ENCODE measurements at regions not wholly inside any gene's neighbourhood (a gene's known extent, or its start where the extent isn't known, plus 50 kb on each side); places are given as distances from the start of the nearest gene placed in this dataset.

DNA sequence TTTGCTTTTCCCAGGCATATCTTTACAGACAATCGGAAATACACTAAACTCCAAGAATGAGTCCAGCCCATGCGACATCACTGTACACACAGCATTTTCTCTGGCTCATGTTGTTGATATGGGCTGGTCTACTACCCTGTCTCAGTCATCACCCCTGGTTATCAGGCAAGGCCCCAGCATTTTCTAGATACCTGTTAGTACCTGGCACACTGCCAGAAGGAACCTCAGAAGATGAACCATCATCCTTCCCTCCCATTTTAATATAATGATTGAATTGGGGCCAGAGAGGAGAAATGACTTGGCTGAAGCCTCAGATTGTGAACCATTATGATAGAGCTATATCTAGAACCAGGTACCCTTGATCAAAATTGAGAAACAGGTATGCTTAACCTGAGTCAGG is 406.2 kb downstream of the CDH11 start:
- TF ChIP-seq RAD21 (conservative IDR thresholded peaks at IDR 0.05): no peak
- TF ChIP-seq EP300 (conservative IDR thresholded peaks at IDR 0.05; ENCODE audit: poor library complexity, severe bottlenecking): no peak
- TF ChIP-seq, protein P1, sequence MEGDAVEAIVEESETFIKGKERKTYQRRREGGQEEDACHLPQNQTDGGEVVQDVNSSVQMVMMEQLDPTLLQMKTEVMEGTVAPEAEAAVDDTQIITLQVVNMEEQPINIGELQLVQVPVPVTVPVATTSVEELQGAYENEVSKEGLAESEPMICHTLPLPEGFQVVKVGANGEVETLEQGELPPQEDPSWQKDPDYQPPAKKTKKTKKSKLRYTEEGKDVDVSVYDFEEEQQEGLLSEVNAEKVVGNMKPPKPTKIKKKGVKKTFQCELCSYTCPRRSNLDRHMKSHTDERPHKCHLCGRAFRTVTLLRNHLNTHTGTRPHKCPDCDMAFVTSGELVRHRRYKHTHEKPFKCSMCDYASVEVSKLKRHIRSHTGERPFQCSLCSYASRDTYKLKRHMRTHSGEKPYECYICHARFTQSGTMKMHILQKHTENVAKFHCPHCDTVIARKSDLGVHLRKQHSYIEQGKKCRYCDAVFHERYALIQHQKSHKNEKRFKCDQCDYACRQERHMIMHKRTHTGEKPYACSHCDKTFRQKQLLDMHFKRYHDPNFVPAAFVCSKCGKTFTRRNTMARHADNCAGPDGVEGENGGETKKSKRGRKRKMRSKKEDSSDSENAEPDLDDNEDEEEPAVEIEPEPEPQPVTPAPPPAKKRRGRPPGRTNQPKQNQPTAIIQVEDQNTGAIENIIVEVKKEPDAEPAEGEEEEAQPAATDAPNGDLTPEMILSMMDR (IDR thresholded peaks at IDR 0.05; ENCODE audit: poor library complexity, severe bottlenecking): no peak
- TF ChIP-seq POLR2AphosphoS5 (IDR thresholded peaks at IDR 0.05): no peak
- no peak for TF ChIP-seq TAF1 (IDR thresholded peaks at IDR 0.05; ENCODE audit: low read depth)
- TF ChIP-seq MXI1 (conservative IDR thresholded peaks at IDR 0.05; ENCODE audit: poor library complexity, severe bottlenecking): no peak
